GM12874 (cell line): ENCODE measurements at regions not wholly inside any gene's neighbourhood (a gene's known extent, or its start where the extent isn't known, plus 50 kb on each side); places are given as distances from the start of the nearest gene placed in this dataset.

ENCODE experiments used
- CTCF ChIP-seq: IDR thresholded peaks from 2 replicates; pipeline ENCODE4 v1.5.1; 2011; ENCODE audit warnings: low read depth, mild to moderate bottlenecking, control low read depth, low read length, moderate library complexity; ENCODE audit not compliant: insufficient read depth

GRCh38 chr10:21289271-21289670 lies 236.2 kb downstream of the SKIDA1 start:
- TF ChIP-seq CTCF: no peak

GRCh38 chr10:21285742-21286331 lies 239.6 kb downstream of the SKIDA1 start:
- no peak for TF ChIP-seq CTCF

- TF ChIP-seq CTCF: no peak
Measured at GRCh38 chr10:21285207-21285606, 240.3 kb downstream of the SKIDA1 start.

GRCh38 chr10:21284301-21284700 lies 241.2 kb downstream of the SKIDA1 start:
- TF ChIP-seq CTCF: no peak

- TF ChIP-seq CTCF: no peak
Measured at GRCh38 chr10:21281765-21282484, 243.6 kb downstream of the SKIDA1 start.

GRCh38 chr10:21280971-21281572 lies 244.4 kb downstream of the SKIDA1 start:
- no peak for TF ChIP-seq CTCF

GRCh38 chr10:21280037-21280436 lies 245.4 kb downstream of the SKIDA1 start:
- TF ChIP-seq CTCF: no peak
